ENCODE measurements at regions not wholly inside any gene's neighbourhood (a gene's known extent, or its start where the extent isn't known, plus 50 kb on each side); places are given as distances from the start of the nearest gene placed in this dataset.

- TF ChIP-seq, protein P1, sequence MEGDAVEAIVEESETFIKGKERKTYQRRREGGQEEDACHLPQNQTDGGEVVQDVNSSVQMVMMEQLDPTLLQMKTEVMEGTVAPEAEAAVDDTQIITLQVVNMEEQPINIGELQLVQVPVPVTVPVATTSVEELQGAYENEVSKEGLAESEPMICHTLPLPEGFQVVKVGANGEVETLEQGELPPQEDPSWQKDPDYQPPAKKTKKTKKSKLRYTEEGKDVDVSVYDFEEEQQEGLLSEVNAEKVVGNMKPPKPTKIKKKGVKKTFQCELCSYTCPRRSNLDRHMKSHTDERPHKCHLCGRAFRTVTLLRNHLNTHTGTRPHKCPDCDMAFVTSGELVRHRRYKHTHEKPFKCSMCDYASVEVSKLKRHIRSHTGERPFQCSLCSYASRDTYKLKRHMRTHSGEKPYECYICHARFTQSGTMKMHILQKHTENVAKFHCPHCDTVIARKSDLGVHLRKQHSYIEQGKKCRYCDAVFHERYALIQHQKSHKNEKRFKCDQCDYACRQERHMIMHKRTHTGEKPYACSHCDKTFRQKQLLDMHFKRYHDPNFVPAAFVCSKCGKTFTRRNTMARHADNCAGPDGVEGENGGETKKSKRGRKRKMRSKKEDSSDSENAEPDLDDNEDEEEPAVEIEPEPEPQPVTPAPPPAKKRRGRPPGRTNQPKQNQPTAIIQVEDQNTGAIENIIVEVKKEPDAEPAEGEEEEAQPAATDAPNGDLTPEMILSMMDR (IDR thresholded peaks at IDR 0.05; ENCODE audit: extremely low read depth in 1 of 2, insufficient read depth in 1 of 2, low read depth in 1 of 2, low read length in 2 of 2), result no peak
- TF ChIP-seq POLR2A (IDR thresholded peaks at IDR 0.05; ENCODE audit: low read depth, low read length), result no peak
Measured at GRCh38 chr7:156230576-156230975, 410.0 kb upstream of the RNF32 start.
